GM21381 (cell line): ENCODE measurements at regions not wholly inside any gene's neighbourhood (a gene's known extent, or its start where the extent isn't known, plus 50 kb on each side); places are given as distances from the start of the nearest gene placed in this dataset.

Source experiments
- ATAC-seq: cut with Tn5 transposase; IDR thresholded peaks from one replicate; pipeline ENCODE4 v1.9.1; 2021; ENCODE audit warnings: mild to moderate bottlenecking, moderate library complexity; ENCODE audit not compliant: unreplicated experiment

DNA sequence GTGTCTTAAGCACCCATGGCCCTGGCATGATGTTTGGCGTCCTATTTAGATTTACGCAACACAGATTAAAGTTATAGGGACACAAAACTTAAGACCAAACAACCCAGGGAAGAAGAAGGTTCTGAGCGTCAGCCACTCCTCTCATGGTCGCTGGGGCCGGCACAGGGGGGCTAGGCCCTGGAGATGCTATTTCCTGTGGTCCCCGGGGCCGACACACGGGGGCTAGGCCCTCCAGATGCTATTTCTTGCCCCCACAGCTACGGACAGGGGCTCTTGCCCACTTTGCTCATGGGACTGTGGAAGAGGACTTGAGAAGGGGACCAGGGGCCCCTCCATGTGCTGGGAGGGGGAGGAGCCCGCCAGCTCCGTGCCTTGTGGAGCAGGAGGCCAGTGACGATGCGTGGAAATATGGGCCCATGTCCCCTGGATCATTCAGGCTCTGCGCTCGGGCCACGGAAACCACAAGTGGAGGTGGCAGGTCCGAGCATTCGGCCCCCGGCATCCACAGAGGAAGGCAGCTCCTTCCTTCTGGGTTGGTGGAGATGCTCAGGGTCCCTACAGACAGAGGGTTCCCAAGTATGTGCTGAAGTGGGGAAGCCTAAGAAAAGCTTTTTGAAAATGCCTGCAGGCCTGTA is 711.1 kb downstream of the BRD1 start:
- no peak for ATAC-seq

DNA sequence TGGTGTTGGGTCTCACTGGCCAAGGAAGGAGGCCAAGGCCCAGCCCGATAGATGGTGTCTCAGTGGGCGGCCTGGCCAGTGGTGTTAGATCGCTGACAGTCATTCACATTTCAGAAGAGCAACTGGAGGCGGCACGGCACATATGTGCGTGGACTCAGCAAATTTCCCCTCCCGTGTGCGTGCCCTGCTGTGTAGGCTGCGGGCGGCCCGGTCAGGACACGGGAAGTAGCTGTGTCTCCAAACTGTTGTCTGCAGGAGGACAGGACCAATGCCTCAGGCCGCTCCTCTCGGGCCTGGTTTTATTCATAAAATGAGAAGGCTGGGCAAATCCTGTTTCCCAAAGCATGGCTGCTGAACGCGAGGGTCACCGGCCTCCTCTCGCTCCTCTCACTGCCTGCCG is 711.7 kb downstream of the BRD1 start:
- ATAC-seq, result no peak

DNA sequence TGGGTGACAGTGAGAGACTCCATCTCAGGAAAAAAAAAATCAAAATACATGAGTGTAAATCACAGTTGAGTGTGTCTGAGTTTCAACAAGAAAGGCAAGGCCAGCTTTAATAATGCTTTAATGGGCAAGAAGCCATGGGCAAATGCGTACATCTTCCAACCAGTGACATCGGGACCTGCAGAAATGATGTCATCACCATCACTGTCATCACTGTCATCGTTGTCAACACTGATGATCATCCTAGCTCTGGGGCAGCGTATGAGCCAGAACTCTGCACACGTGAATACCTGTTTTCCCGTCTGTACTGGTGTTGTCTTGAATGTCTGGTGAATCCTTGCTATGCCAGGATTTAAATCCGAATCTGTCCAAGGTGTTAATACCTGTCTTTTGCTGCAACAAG is 712.5 kb downstream of the BRD1 start:
- no peak for ATAC-seq

DNA sequence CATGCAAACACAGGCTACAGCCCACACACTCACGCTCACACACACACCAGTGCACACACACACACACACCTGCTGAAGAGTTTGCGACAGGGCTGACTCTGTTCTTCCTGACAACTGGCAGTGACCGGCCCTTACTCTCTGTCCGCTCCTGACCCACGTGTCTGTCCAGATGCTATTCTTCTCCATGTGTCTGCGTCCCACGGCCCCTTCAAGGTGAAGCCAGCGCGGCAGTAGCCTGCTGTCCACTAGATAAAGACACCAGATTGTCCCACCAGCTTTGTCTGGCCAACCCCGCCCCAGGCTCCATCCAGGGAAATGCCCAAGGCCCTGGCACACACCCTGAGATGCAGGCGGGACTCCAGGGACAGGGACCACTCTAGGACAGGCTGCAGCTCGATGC is 713.9 kb downstream of the BRD1 start:
- ATAC-seq, result no peak

DNA sequence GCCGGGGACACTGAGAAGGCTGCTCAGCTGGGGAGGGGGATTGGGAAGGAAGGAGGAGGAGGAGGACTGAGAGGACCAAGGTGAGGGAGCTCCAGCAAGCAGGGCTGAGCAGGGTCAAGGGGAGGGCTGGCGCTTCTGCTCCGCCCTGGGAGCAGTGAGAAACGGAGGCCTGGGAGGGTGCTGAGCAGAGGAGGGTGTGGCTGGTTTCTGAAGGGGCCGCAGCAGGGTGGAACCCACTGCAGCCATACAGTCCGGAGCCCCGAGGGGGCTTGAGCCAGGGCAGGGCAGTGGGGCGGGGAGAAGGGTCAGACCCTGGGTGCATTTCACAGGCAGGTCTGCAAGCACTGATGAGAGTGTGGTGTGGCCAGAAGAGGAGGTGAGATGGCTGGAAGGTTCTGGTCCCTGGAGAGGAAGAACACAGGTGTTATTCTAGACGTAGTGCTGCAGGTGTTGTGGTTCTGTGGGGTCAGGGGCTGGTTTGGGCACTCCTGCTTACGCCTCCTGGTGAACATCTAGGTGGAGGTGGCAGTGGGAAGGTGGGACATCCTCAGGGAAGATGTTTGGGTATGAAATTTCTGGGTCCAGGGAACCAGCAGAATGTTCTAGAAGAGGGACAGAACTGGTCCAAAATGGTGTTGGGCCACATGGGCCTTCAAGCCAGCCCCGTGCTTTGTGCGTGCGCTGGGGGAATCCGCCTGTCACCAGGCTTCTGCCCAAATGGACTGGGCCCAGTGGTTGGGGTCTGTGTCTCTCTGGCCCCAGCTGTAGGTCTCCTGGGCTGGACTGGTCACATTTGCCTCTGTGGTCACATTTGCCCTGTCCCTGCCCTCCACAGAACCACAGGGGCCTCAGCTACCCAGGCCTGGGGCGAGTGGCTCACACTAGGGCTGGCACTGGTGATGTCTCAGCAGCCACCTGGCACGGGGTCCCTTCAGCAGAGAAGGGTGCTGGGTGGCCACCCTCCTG is 714.7 kb downstream of the BRD1 start:
- ATAC-seq, result no peak

DNA sequence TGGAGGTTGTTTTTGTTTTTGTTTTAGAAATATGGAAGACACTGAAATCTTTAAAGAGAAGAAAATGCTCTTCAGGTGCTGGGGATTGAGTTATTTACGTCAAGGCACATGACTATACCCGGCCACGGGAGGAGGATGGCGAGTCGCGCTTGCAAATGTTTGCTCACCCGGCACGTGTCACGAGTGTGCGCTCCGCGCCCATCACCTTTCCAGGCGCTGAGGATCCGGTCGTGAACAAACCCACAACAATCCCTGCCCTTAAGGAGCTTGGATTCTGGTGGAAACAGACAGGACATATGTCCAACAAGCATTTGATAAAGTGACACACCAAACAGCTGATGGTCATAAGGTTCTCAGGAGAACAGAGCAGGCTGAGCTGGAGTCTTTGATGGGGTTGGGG is 715.5 kb downstream of the BRD1 start:
- no peak for ATAC-seq

DNA sequence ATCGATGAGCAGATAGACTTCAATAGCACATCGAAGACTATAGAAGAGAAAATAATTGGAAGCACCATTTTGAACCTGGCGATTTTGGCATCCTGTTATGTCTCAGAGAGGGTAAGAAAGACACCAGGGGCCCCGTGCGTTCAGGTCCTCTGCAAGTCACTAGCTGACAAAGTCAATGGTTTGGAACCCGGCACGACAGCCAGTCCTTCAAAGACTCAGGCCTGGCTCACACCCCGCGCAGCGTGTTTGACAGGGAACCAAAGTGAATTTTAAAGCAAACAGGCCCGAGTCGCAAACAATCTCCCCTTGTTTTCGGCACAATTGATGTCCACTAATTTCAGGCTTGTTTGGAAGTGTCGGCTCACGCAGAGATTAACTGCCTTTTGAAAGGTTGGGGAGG is 716.6 kb downstream of the BRD1 start:
- ATAC-seq, result no peak

DNA sequence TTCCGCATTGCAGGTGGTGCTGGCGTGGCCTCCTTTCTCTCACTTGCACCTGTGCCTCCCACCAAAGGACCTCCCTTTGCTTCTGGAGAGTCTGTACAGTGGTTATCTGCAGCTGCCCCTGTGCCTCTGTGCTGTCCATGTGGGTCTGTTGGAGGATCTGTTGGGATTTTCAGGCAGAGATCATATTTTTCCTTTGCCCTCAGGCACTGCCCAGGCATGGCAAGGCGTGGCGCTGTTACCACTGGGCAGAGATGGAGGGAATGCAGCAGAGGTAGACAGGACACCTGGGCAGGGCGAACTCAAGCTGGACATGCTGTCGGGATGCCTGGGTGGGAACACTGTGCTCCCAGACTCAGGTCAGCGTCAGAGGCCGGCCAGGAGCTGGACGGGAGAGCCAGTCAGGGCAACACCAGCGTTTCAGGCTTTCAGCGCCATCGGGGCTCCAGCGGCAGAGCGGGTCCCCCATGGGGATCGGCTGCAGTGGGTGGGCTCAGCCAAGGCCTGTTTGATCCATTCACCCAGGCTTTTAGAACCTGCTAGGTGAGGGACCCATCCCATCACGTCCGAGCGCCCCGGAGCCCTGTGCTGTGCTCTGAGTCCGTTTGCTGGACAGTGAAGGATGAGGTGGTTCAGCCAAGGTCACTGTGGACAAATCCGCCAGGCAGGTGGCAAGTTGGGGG is 718.9 kb downstream of the BRD1 start:
- ATAC-seq, result no peak

DNA sequence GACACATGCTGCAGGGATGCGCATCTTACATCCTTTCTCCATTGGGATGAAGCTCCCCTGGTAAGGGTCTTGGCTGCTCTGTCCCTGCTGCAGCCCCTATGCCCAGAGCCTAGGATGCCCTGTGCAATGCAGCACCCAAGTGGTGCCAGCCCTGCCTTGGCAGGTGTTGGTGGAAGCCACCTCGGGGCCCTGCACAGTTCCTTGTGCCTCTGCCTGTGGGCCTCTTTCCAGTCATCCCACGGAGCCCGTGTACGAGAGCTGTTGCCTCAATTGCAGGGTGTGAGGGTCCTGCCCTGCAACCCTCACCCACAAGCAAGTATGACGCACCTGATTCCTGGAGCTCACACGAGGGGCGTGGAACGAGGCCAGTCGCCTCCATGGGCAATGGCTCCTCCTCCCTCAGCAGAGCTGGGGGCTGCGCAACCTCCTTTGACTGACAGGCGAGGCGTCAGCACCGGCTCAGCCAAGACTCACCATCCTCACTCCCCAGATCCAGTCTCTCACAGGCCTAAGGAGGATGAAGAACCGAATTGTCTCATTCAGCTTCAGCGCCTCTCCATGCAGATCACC is 719.6 kb downstream of the BRD1 start:
- ATAC-seq, result no peak

DNA sequence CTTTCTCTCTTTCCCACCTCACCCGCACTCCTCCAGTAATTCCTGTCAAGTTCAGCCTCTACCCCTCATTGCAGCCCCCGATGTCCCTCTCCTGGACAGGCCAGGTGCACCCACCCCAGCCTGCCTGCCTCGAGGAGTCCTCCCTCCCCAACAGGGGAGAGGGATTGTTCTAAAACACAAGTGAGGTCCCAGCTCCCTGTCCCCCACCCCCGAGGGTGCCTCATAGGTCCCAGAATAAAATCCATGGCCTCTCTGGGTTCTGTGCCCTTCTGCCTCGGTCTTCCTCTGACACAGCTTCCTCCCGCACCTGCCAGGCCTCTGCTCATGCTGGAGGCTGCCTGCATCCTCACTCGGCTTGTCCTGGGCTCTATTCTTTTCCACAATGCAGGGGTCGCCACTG is 720.1 kb downstream of the BRD1 start:
- no peak for ATAC-seq

DNA sequence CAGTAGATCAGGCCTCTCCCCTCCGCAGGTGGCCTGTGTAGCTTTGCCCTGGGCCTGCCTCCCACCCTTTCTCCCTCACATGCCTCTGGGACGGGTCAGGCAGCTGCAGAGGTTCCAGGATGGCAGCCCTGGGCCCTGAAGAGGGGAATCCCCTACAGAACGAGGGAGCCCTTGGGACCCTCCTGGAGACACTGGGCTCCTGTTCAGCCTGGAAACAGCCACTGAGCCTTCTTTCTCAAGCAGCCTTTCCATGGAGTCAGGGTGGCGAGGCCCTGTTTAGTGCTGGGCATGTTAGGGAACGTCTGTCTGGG is 720.9 kb downstream of the BRD1 start:
- no peak for ATAC-seq

DNA sequence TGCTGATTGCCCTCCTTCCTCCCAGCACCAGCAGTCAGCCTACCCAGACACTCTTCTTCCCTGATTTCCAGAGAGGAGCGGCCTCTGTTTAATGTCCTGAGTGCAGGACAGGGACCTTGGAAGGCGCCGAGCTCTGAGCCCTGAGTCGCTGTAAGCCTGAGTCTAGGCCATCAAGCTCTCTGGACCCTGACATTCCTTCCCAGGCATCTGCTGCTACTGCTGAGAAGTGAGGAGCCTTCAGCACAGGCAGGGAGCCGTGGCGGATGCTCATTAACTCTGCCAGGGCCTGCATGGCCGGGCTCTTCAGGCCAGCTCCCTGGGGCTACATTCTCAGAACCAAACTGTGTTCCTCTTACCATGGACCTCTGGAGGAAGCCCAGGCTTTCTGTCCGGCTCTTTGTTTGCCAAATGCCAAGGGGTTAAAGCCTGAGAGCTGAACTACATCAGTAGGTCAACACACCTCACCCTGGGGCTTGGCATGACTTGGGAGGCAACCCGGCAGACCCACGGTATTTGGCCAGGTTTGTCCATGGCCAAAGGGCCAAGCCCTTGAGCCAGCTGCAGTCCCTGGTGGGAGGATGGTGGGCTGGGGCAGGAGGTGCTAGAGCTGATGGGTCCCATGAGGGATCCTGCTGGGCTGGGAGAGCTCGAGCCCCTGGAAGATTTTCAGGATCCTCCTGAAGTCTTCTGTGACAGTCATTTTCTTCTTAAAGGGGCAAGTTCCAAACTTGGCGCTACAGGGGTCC is 721.4 kb downstream of the BRD1 start:
- ATAC-seq, result no peak

DNA sequence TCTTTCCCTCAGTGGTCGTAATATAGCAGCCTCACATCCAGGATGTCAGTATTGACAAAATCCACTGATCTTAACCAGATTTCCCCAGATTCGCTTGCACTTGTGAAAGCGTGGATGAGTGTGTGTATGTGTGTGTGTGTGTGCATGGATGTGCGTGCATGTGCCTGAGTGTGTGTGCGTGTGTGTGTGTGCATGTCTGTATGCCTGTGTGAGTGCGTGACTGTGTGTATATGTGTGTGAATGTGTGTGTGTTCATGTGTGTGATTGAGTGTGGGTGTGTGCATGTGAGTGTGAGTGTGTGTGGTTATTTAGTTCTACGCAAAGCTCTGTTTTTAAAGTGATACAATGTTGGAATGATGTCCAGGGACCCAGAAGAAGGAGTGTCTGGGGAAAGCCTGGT is 723.2 kb downstream of the BRD1 start:
- ATAC-seq, result no peak

DNA sequence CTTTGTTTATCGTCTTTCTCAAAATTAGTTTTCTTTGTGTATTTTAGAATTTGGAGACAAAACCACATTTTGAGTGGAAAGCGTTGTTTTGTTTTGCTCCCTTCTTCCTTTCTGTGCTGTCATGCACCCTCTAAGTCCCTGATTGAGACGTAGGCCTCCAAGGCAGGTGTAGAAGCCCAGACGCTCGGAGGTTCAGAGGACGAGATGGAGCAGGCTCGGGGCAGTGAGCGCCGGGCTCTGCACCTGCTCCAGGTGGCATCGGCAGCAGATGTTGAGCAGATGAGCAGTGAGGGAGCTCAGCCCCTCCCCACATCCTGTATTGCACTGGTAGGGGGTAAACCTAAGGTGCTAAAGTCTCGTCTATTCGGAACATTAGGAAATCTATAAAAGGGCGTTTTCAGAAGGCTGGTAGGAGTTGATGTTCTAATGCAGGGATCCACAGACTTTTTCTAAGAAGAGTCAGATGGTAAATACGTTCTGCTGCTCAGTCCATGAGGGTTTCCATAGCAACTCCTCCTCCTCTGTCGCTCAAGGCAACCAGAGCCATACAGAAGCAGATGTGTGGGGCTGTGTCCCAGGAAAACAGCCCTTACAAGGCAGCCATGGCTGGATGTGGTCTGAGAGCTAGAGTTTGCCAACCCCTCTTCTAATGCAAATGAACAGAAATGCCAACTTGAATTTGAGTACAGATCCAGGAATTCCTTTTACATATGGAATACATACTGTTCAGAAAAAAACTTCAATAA is 724.2 kb downstream of the BRD1 start:
- ATAC-seq, result no peak

DNA sequence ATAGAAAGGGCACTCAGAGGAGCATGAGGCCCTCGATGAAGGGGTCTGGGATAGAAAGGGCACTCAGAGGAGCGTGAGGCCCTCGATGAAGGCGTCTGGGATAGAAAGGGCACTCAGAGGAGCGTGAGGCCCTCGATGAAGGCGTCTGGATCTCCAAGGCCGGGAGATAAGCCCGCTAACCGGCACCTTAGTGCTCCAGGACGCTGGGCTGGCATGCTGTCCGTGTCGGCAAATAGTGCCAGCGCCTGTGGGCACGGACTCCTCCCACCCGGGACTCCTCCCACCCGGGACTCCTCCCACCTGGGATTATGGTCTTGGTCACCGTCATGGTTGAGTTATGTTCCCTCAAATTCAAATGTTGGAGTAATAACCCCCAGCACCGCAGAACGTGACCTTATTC is 725.3 kb downstream of the BRD1 start:
- ATAC-seq, result no peak

DNA sequence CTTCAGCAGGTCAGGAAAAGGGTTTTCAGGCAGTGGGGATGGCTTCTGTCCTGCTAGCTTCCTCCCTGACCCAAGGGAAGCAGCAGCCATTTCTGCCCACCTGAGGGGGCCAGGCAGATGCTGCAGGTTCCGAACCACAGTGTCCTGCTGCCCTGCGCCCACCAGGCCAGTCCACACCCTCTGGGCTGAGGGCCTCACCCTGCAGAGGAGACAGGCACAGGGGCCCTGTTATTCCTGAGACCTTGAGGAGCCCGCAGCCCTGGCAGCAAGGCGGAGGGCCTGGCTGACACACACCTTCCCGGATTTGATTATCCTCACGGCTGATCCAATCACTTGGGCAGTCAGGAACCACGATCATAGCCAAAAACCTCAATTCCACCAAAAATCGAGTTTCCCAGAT is 725.8 kb downstream of the BRD1 start:
- ATAC-seq, result no peak

DNA sequence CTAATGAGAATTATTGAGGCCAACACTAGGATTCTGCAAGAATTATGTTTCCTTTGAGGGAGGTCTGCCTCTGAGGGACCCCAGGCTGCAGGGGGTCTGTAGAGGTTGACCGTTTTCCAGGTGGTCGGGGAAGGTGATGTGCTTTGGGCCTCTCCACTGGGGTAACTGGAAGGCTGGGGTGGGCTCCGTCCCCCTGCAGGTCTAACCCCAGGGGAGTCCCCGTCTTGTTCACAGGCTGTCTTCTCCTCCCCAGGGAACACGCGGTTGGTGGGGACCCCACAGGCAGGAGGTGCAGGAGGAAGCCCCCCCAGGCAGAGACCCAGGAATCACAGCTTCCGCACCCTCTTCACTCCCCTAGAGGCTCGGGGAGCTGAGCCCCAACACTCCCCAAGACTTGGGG is 726.4 kb downstream of the BRD1 start:
- no peak for ATAC-seq

DNA sequence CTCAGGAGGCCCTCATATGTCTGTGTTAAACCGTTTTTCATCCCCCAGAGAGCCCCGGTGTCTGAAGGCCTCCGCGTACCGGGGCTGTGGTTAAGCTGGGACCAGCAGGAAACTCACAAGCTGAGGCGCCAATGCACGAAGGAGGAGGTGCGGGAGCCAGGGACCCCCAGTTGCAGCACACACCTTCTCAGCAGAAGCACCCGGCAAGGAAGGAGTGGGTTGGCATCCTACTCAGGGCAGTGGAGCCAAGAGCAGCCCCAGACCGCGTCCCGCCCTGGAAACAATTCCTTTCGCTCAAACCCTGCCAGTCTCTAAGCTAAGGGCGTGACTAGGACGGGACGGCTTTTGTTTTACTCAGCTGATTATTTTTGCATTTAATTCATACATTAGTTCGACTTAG is 726.9 kb downstream of the BRD1 start:
- ATAC-seq, result no peak

DNA sequence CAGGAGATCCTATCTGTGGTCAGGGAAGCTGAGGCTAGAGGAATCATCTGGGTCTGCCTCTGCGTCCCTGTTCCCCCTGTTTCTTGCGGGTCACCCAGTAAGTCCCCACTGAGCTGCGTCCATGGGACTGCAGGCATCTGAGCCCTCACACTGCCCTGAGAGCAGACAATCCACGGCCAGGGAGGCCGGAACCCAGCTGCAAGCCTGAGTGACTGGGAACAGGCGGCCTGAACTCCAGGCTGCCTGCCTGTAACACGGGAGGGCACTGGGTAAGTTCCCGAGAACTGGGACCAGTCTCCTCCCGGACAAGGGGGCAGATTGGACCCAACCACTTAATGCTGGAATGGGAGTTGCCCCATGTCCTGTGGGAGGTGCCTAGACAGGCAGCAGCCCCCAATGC is 727.4 kb downstream of the BRD1 start:
- no peak for ATAC-seq

DNA sequence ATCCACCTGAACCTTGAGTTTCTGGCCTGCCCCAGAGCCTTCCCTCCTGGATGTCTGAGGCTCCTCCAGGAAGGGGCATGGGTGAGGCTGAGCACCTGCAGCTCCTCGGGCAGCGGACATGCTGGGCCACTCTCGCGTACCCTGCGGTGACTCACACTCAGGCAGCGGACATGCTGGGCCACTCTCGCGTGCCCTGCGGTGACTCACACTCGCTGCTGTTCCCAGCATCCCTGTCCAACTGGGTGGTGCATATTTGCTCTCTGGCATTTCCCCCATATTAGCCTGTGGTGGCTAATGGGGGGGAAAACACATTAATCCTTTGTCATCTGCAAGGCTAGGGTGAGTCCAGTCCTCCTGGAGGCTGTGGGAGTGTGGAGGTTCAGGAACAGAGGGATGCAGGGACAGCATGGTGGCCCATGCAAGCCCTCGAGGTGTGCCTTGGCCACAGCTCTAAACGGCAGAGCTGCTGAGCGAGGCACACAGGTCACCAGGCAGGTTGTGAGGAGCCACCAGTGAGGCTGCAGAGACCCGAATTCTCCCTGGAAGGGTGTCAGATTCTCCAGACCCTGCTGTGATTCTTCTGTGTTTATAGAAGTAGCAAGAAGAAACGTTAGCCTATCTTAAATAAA is 728.1 kb downstream of the BRD1 start:
- no peak for ATAC-seq
